OCI-LY3 (cell line): ENCODE measurements at regions not wholly inside any gene's neighbourhood (a gene's known extent, or its start where the extent isn't known, plus 50 kb on each side); places are given as distances from the start of the nearest gene placed in this dataset.

Experiments
- CTCF ChIP-seq: fragments of 200-600, 300-600 bp; sonication (generic); IDR thresholded peaks from 2 replicates; pipeline ENCODE4 v1.5.1; 2014; ENCODE audit warnings: antibody characterized with exemption, low read length, low read depth
- EZH2phosphoT487 ChIP-seq: fragments of 200-600 bp; shearing (Covaris generic); IDR thresholded peaks from 2 replicates; pipeline ENCODE4 v1.6.1; 2018; ENCODE audit warnings: antibody characterized with exemption, mixed run types, low read depth

- TF ChIP-seq CTCF: no peak
- TF ChIP-seq EZH2phosphoT487: no peak
These were observed 1180.6 kb downstream of the BRD1 start for GRCh38 chr22:48647051-48647450.
